Liver (tissue), 7 donors: ENCODE measurements at regions not wholly inside any gene's neighbourhood (a gene's known extent, or its start where the extent isn't known, plus 50 kb on each side); places are given as distances from the start of the nearest gene placed in this dataset.

Experiments
- DNase-seq: peaks from one replicate; pipeline ENCODE4 v3.0.0-alpha.2; 2017; ENCODE audit warnings: low spot score
- H3K27ac ChIP-seq, 2 donors: one replicate each; pipeline ENCODE4 v1.7.0; 2013; ENCODE audit warnings: inconsistent platforms in 2 of 2, low read length in 2 of 2, control low read depth in 1 of 2, low read depth in 1 of 2, mild to moderate bottlenecking in 1 of 2
- H3K27me3 ChIP-seq, 4 donors: one replicate each; pipeline versions ENCODE4 v1.6.1 to v1.7.0; 2013; ENCODE audit warnings: low read length in 3 of 4, inconsistent platforms in 1 of 4, mild to moderate bottlenecking in 1 of 4, moderate library complexity in 1 of 4; ENCODE audit not compliant: control insufficient read depth in 4 of 4, insufficient read depth in 4 of 4
- H3K36me3 ChIP-seq, 4 donors: one replicate each; pipeline versions ENCODE4 v1.6.1 to v1.7.0; 2013; ENCODE audit warnings: low read length in 3 of 4, mild to moderate bottlenecking in 3 of 4, low read depth in 1 of 4, moderate library complexity in 1 of 4; ENCODE audit not compliant: control insufficient read depth in 4 of 4, insufficient read depth in 3 of 4
- H3K4me1 ChIP-seq, 4 donors: one replicate each; pipeline versions ENCODE4 v1.6.1 to v1.7.0; 2013; ENCODE audit warnings: low read length in 3 of 4, mild to moderate bottlenecking in 3 of 4, moderate library complexity in 1 of 4; ENCODE audit not compliant: control insufficient read depth in 4 of 4, insufficient read depth in 4 of 4
- H3K4me3 ChIP-seq, 3 donors: one replicate each; pipeline versions ENCODE4 v1.6.1 to v1.7.0; 2013; ENCODE audit warnings: low read length in 3 of 3, control low read depth in 1 of 3, low read depth in 1 of 3, mild to moderate bottlenecking in 1 of 3
- H3K9ac ChIP-seq, 2 donors: one replicate each; pipeline ENCODE4 v1.7.0; 2013; ENCODE audit warnings: low read length in 2 of 2, mild to moderate bottlenecking in 2 of 2, moderate library complexity in 2 of 2, control low read depth in 1 of 2, low read depth in 1 of 2
- H3K9me3 ChIP-seq, 4 donors: one replicate each; pipeline versions ENCODE4 v1.6.1 to v1.7.0; 2013; ENCODE audit warnings: low read length in 3 of 4; ENCODE audit not compliant: control insufficient read depth in 4 of 4
- FOXA1 ChIP-seq: IDR thresholded peaks from 2 replicates; pipeline ENCODE4 v1.6.1; 2016; ENCODE audit warnings: antibody characterized with exemption
- GABPA ChIP-seq, 2 donors: IDR thresholded peaks in 1 of 2; conservative IDR thresholded peaks in 1 of 2; 2 replicates each; pipeline ENCODE4 v1.6.1; 2016; ENCODE audit warnings: antibody characterized with exemption in 2 of 2, mild to moderate bottlenecking in 1 of 2, moderate library complexity in 1 of 2
- HNF4A ChIP-seq, 2 donors: conservative IDR thresholded peaks; 2 replicates each; pipeline ENCODE4 v1.6.1; 2016; ENCODE audit warnings: antibody characterized with exemption in 2 of 2, mild to moderate bottlenecking in 2 of 2
- JUND ChIP-seq, 2 donors: IDR thresholded peaks; 2 replicates each; pipeline ENCODE4 v1.6.1; 2016; ENCODE audit warnings: antibody characterized with exemption in 2 of 2
- REST ChIP-seq: IDR thresholded peaks from 2 replicates; pipeline ENCODE4 v1.6.1; 2016; ENCODE audit warnings: antibody characterized with exemption, mild to moderate bottlenecking
- SP1 ChIP-seq: IDR thresholded peaks from 2 replicates; pipeline ENCODE4 v1.6.1; 2018; ENCODE audit warnings: antibody characterized with exemption, mild to moderate bottlenecking
- YY1 ChIP-seq: IDR thresholded peaks from 2 replicates; pipeline ENCODE4 v1.6.1; 2016; ENCODE audit warnings: antibody characterized with exemption, mild to moderate bottlenecking
- WGBS: extraction: QIAGEN DNeasy Blood & Tissue Kit; methylation state at CpG from one replicate; pipeline ENCODE4 v1.1.7; 2013; 5-methylcytosine and 5-hydroxymethylcytosine counted together
- donor health status: healthy.
- donor health status: healthy.
- donor health status: healthy.
- donor health status: healthy.

DNA sequence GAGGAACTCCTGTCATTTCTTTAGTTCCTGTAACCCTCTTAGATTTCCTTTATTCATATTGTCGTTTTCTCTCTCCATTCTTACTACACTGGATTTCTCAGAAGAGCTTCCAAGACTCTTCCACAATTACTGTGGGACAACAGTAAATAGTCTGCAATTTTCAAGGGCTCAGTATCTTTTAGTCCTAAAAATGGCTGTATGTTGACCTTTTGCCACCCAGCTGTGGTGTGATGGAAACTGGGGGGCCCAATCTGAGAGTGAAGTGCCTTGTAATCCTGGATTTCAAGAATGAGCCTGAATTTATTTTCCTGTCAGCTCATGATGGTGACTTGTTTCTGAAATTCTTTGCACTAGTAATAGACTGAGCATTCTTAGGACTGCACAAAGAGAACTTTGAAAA is 277.6 kb upstream of the RASGRP1 start:
- no peaks in the 10 kb centered on the region for H3K36me3 ChIP-seq
- H3K27me3 ChIP-seq, result peaks cover 0 to 4% (median 0%) of the 10 kb centered on the region in 4 donors
- no peak overlapping the region for H3K9ac ChIP-seq
- 67% methylated on average over 1 of the region's 1 CpG for WGBS
- H3K4me3 ChIP-seq, result no peak overlapping the region
- DNase-seq, result no peak
- H3K9me3 ChIP-seq, result no peaks in the 10 kb centered on the region
- TF ChIP-seq JUND (IDR thresholded peaks at IDR 0.05) (no peak), FOXA1 (no peak), REST (no peak), GABPA (IDR thresholded peaks at IDR 0.05 in 1 of 2, conservative IDR thresholded peaks at IDR 0.05 in 1 of 2) (no peak), HNF4A (conservative IDR thresholded peaks at IDR 0.05) (no peak)
- no peaks in the 10 kb centered on the region for H3K4me1 ChIP-seq
- H3K27ac ChIP-seq, result no peak overlapping the region

DNA sequence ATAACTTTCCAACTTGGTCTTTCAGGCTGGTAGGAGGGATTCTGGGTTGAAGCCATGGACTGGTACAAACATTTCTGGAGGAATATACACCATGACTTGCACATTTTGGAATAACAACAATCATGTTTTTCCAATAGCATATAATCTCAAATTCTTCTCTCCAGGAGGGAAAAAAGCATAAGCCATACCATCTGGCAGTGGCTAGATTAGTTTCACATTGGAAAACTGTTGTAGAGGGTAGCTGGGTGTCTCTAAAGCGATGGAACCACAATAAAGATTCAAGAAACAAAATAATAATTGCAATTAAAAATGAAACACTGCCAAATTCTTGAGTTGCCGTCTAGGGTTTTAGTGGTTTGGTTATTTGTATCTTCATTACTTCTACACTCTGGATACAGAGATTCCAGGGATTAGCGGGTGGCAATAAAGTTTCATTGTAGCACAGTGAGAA is 278.5 kb upstream of the RASGRP1 start:
- no peak for TF ChIP-seq YY1
- H3K9ac ChIP-seq, result no peak overlapping the region
- no peak for DNase-seq
- H3K9me3 ChIP-seq, result no peaks in the 10 kb centered on the region
- H3K27ac ChIP-seq, result no peak overlapping the region
- H3K4me3 ChIP-seq, result no peak overlapping the region
- H3K27me3 ChIP-seq, result peaks cover 0 to 4% (median 0%) of the 10 kb centered on the region in 4 donors
- no peaks in the 10 kb centered on the region for H3K4me1 ChIP-seq
- WGBS, result 86% methylated on average over 3 of the region's 3 CpGs
- no peaks in the 10 kb centered on the region for H3K36me3 ChIP-seq

DNA sequence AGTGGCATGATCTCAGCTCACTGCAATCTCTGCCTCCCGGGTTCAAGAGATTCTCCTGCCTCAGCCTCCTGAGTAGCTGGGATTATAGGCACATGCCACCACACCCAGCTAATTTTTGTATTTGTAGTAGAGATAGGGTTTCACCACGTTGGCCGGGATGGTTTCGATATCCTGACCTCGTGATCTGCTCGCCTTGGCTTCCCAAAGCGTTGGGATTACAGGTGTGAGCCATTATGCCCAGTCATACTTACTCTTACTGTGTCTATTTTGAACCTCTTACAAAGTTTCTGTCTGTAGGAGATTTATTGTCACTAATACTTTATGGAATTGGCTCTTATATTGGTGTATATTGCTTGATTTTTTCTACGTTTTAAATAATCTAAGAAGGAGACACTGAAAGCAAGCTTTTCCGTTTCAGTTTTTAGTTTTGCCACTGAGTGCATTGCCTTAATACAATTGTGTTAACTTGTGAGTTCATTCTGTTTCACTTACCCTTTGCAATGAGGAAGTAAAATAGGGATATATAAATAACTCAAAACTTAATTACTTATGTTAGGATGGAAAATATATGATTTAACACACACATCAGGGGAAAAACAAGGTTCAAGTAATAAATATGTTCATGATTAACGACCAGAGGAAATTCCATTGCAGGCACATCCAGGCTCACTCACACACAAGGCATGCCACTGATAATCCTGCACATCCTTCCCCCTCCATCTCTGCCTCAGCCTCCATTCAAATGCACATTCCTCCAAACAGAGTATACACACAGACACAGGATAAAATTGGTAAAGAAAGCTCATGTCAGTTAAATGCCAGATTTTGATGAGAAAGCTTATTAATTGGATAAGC is 279.3 kb upstream of the RASGRP1 start:
- DNase-seq, result no peak
- H3K9me3 ChIP-seq, result no peaks in the 10 kb centered on the region
- H3K9ac ChIP-seq, result no peak overlapping the region
- H3K36me3 ChIP-seq, result no peaks in the 10 kb centered on the region
- no peak overlapping the region for H3K4me3 ChIP-seq
- no peak for TF ChIP-seq JUND (IDR thresholded peaks at IDR 0.05)
- TF ChIP-seq YY1, result no peak
- no peaks in the 10 kb centered on the region for H3K4me1 ChIP-seq
- peaks cover 0 to 4% (median 0%) of the 10 kb centered on the region in 4 donors for H3K27me3 ChIP-seq
- H3K27ac ChIP-seq, result no peak overlapping the region
- WGBS, result 60% methylated on average over 10 of the region's 10 CpGs

DNA sequence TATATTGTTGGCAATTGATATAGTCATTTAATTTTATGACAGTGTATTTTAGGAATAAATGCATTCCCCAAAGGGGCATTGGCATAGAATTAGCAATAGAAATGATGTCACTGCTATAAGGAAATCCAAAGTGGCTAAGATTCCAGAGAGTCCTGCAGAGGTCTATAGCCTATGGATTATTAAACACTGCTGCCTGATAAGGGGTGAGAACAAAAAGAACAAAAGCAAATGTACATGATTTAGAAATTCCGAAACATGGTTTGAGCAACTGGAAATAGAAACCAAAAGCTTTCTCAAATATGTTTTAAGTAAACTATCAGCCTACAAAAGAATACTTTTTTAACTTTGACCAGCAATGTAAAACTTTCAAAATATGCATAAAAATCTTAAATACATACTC is 280.1 kb upstream of the RASGRP1 start:
- DNase-seq, result no peak
- Histone ChIP-seq H3K36me3 (no peaks in the 10 kb centered on the region), H3K27me3 (peaks cover 0 to 4% (median 0%) of the 10 kb centered on the region in 4 donors), H3K9me3 (no peaks in the 10 kb centered on the region), H3K4me1 (no peaks in the 10 kb centered on the region), H3K4me3 (no peak overlapping the region), H3K9ac (no peak overlapping the region), H3K27ac (no peak overlapping the region)
- TF ChIP-seq SP1 (no peak), GABPA (IDR thresholded peaks at IDR 0.05 in 1 of 2, conservative IDR thresholded peaks at IDR 0.05 in 1 of 2) (no peak), REST (no peak)
- 69% methylated on average over 1 of the region's 1 CpG for WGBS
